Ishikawa (cell line): ENCODE measurements at regions not wholly inside any gene's neighbourhood (a gene's known extent, or its start where the extent isn't known, plus 50 kb on each side); places are given as distances from the start of the nearest gene placed in this dataset.

Source experiments
- CEBPB ChIP-seq: IDR thresholded peaks from 2 replicates; pipeline ENCODE4 v1.6.1; 2012
- CREB1 ChIP-seq: IDR thresholded peaks from 2 replicates; pipeline ENCODE4 v1.6.1; 2012; ENCODE audit warnings: low read depth
- EGR1 ChIP-seq: IDR thresholded peaks from 2 replicates; pipeline ENCODE4 v1.6.1; 2012
- EP300 ChIP-seq: IDR thresholded peaks from 2 replicates; pipeline ENCODE4 v1.6.1; 2012; ENCODE audit warnings: borderline replicate concordance
- FOXM1 ChIP-seq: IDR thresholded peaks from 2 replicates; pipeline ENCODE4 v1.6.1; 2012; ENCODE audit warnings: low read depth, borderline replicate concordance
- MAX ChIP-seq: IDR thresholded peaks from 2 replicates; pipeline ENCODE4 v1.6.1; 2012
- NFIC ChIP-seq: IDR thresholded peaks from 2 replicates; pipeline ENCODE4 v1.6.1; 2012
- RAD21 ChIP-seq: IDR thresholded peaks from 2 replicates; pipeline ENCODE4 v1.6.1; 2012; ENCODE audit warnings: low read depth
- REST ChIP-seq: IDR thresholded peaks from 2 replicates; pipeline ENCODE4 v1.6.1; 2012; ENCODE audit warnings: low read depth, mild to moderate bottlenecking
- TAF1 ChIP-seq: IDR thresholded peaks from 2 replicates; pipeline ENCODE4 v1.6.1; 2012; ENCODE audit warnings: low read depth, mild to moderate bottlenecking
- TCF12 ChIP-seq: IDR thresholded peaks from 2 replicates; pipeline ENCODE4 v1.6.1; 2012; ENCODE audit warnings: low read depth
- TEAD4 ChIP-seq: IDR thresholded peaks from 2 replicates; pipeline ENCODE4 v1.6.1; 2012
- USF1 ChIP-seq: IDR thresholded peaks from 2 replicates; pipeline ENCODE4 v1.6.1; 2012
- YY1 ChIP-seq: IDR thresholded peaks from 2 replicates; pipeline ENCODE4 v1.6.1; 2012; ENCODE audit warnings: low read depth
- ZBTB7A ChIP-seq: IDR thresholded peaks from 2 replicates; pipeline ENCODE4 v1.6.1; 2012; ENCODE audit warnings: low read depth

GRCh38 chr13:85367887-85368286 is 431.3 kb downstream of the SLITRK6 start:
- no peak for TF ChIP-seq REST
- no peak for TF ChIP-seq TAF1
- no peak for TF ChIP-seq MAX
- no peak for TF ChIP-seq YY1
- no peak for TF ChIP-seq EP300
- no peak for TF ChIP-seq CREB1
- TF ChIP-seq RAD21, result no peak
- TF ChIP-seq NFIC, result no peak
- TF ChIP-seq ZBTB7A, result no peak
- no peak for TF ChIP-seq FOXM1
- no peak for TF ChIP-seq USF1

GRCh38 chr13:85366759-85367417 is 432.3 kb downstream of the SLITRK6 start:
- no peak for TF ChIP-seq TCF12
- TF ChIP-seq CREB1, result no peak
- TF ChIP-seq NFIC, result no peak
- no peak for TF ChIP-seq MAX
- TF ChIP-seq TEAD4, result no peak
- no peak for TF ChIP-seq REST
- no peak for TF ChIP-seq EP300
- no peak for TF ChIP-seq USF1
- TF ChIP-seq TAF1, result no peak
- no peak for TF ChIP-seq EGR1
- no peak for TF ChIP-seq ZBTB7A
- TF ChIP-seq FOXM1, result no peak
- no peak for TF ChIP-seq RAD21
- TF ChIP-seq YY1, result no peak
- TF ChIP-seq CEBPB, result no peak

GRCh38 chr13:85363504-85363903 is 435.7 kb downstream of the SLITRK6 start:
- no peak for TF ChIP-seq USF1
- TF ChIP-seq ZBTB7A, result no peak
- TF ChIP-seq YY1, result no peak
- no peak for TF ChIP-seq TAF1
- no peak for TF ChIP-seq MAX
- TF ChIP-seq CREB1, result no peak
- TF ChIP-seq EP300, result no peak
- TF ChIP-seq CEBPB, result no peak
- TF ChIP-seq RAD21, result no peak
- no peak for TF ChIP-seq NFIC
- TF ChIP-seq REST, result no peak
- no peak for TF ChIP-seq TEAD4
- no peak for TF ChIP-seq TCF12
- TF ChIP-seq EGR1, result no peak

- no peak for TF ChIP-seq REST
- TF ChIP-seq USF1, result no peak
- TF ChIP-seq TEAD4, result no peak
- no peak for TF ChIP-seq TCF12
- TF ChIP-seq CREB1, result no peak
- no peak for TF ChIP-seq CEBPB
- no peak for TF ChIP-seq YY1
Observed at GRCh38 chr13:85362980-85363379, 436.2 kb downstream of the SLITRK6 start.
